SK-N-SH treated with all-trans-retinoic acid at 6 μM for 48 hours (cell line): ENCODE measurements at regions not wholly inside any gene's neighbourhood (a gene's known extent, or its start where the extent isn't known, plus 50 kb on each side); places are given as distances from the start of the nearest gene placed in this dataset.

Experiments
- GLIS3 ChIP-seq: fragments of 250-450 bp; sonication (Bioruptor Pico); IDR thresholded peaks from 2 replicates; pipeline ENCODE4 v1.5.0; 2020; ENCODE audit warnings: mild to moderate bottlenecking, moderate library complexity
- PATZ1 ChIP-seq: fragments of 250-450 bp; sonication (Bioruptor Pico); IDR thresholded peaks from 2 replicates; pipeline ENCODE4 v1.8.0; 2020; ENCODE audit warnings: mild to moderate bottlenecking, moderate library complexity, borderline replicate concordance

DNA sequence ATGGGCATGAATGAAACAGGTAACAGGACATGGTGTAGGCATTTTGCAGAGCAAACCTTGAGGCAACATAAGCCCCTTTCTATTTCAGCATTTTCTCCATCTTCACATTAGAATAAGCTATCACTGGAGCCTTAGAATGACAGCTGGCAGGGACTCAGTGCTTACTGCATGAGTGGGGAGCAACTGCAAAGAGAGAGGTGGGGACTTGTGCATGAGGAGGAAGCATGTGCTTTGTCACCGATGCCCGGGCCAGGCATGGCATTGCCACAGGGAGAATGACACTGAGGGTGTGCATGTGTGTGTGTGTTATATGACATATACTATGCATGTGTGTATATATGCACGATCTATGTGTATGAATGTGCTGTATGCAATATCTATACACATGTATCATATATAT lies 258.2 kb upstream of the RAB6C start:
- TF ChIP-seq PATZ1 (CRISPR knock-in tag) (no peak), GLIS3 (CRISPR knock-in tag) (no peak)
